CD4-positive, alpha-beta T cell treated with Interleukin-6 for 4 hours (primary cell): ENCODE measurements at regions not wholly inside any gene's neighbourhood (a gene's known extent, or its start where the extent isn't known, plus 50 kb on each side); places are given as distances from the start of the nearest gene placed in this dataset.
"Not testable (repeated sequence)": the region's sequence is repeated elsewhere in the genome, so short reads cannot be mapped to it uniquely, and the experiment has no call there.

ENCODE experiments used
- DNase-seq: peaks from one replicate; pipeline ENCODE4 v3.0.0-alpha.2; 2020; ENCODE audit warnings: mixed read lengths

DNA sequence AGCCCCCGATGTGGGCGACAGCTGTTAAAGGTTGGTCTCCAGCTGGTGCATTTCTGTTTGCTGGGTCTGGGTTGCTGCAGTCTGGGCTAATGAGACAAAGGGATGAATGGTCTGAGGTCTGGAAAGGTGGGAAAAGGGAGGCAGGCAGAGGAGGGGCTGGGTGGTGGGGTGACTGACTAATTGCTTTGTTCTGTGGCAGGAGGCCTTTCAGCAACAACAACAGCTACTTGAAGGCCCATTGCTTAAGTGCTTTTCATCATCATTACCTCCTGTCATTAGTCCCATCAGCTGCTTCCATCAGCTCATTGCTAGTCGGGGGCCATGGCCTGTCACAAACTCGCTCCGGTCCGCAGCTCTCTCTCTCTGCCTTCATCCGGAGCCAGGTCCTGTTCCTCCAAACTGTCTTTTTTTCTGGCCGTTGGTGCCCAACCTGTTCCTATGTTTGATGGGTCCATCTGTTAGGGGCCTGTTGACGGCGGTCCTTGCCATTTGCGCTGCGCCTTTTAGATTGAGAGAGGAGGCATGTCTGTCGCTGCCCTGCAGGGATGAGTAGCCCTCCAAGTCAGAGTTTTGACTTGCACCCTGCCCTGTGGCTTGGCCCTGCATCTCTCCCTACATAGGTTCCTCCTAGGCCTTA lies 105.6 kb upstream of the PLXNA2 start:
- DNase-seq = no peak

DNA sequence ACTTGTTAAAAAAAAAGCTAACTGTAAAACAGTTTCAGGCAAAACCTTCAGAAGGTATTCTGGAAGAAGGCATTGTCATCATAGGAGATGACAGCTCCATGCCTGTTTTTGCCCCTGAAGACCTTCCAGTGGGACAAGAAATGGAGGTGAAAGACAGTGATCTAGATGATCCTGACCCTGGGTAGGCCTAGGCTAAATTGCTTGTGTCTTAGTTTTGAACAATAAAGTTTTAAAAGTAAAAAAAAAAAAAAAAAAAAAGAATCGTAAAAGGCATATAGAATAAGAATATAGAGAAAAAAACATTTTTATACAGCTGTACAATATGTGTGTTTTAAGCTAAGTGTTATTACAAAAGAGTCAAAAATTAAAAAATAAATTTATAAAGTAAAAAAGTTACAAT lies 106.6 kb upstream of the PLXNA2 start:
- DNase-seq = no peak

- no peak for DNase-seq
Measured at GRCh38 chr1:208351838-208352237, 107.7 kb upstream of the PLXNA2 start.

DNA sequence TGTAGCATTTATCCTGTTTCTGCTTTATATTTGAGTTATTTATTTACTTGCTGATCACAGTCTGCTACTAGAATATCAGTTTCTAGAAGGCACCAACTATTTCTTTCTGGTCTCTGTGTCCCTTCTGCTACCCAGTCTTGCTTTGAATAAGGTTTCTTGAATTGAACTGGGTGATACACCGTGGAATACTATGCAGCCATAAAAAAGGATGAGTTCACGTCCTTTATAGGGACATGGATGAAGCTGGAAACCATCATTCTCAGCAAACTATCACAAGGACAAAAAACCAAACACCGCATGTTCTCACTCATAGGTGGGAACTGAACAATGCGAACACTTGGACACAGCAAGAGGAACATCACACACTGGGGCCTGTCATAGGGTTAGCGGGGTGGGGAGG lies 109.6 kb upstream of the PLXNA2 start:
- DNase-seq = not testable (repeated sequence)

GRCh38 chr1:208357644-208358507 lies 113.7 kb upstream of the PLXNA2 start:
- no peak for DNase-seq

GRCh38 chr1:208358651-208359050 lies 114.5 kb upstream of the PLXNA2 start:
- no peak for DNase-seq

DNA sequence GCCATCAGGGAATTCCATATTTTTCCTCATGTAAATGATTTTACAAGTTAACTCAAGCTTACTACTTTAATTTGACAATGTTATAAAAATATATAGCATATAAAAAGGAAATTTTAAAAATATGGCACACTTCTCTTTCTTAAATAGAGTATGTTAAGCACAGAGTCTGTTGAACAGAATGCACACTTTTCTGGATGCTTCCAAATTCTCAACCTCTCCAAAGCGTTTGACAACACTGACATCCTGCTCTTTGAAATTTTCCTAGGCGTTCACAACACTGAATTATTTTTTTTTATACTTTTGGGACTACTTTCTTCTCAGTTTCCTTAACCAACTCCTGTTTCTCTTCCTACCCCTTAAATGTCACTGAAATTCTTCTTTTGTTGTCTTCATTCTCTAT lies 117.8 kb upstream of the PLXNA2 start:
- no peak for DNase-seq

- DNase-seq = no peak
Measured at GRCh38 chr1:208366559-208366958, 122.4 kb upstream of the PLXNA2 start.

DNA sequence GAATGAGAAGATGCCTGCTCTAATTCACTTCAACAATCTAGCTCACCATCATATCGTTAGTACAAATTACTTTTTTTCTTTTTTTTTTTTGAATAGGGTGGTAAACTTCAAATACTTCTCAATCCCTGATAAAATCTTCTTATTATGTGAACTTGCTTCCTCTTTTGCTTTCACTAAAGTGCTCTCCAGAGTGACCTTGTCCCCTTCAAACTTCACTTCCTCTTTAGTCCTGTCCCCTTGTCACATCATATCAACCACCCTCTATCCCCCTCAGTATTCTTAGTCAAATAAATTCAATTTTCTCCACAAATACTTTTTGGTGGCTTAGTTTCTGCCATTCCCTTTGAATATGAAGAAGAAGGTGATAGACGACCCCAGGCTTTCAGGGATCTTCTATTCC lies 124.9 kb upstream of the PLXNA2 start:
- no peak for DNase-seq

GRCh38 chr1:208369658-208370057 lies 125.5 kb upstream of the PLXNA2 start:
- no peak for DNase-seq

- no peak for DNase-seq
Measured at GRCh38 chr1:208374391-208374941, 130.3 kb upstream of the PLXNA2 start.

- no peak for DNase-seq
Measured at GRCh38 chr1:208381481-208381880, 137.3 kb upstream of the PLXNA2 start.

- DNase-seq = no peak
Measured at GRCh38 chr1:208387908-208388811, 144.0 kb upstream of the PLXNA2 start.

DNA sequence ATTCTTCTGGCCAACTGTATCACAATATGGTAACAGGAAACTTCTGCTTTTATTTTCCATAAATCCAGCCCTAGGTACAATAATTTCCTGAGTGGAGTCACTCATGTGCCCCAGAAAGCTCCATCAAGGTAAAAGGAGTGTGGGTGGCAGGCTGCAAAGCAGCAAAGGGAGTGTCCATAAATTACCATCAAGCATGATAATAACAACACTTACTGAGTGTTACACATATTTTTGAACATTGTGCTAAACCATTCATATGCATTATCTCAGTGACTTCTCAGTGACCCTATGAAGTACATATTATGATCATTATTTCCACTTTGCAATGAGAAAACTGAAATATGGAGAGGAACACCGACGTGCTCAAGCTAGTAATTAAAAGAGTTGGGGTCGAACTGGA lies 149.2 kb upstream of the PLXNA2 start:
- no peak for DNase-seq

DNA sequence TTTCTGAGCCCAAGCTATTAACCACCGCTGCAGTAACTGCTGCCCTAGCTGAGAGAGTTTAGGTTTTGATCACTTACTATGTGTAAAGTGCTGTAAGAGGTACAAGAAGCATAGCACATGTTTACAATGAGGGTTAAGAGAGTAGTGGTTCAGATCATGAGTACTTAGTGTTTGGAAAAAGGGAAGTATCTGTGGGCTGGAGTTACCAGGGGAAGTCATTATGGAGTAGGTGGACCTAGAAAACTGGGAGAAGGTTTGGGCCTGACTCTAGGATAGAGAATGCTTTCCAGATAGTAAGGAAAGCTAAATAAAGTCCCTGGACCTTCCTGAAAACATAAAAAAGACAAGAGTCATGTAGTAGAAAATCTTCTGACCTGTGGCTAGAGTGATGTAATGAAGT lies 149.6 kb upstream of the PLXNA2 start:
- DNase-seq = no peak

DNA sequence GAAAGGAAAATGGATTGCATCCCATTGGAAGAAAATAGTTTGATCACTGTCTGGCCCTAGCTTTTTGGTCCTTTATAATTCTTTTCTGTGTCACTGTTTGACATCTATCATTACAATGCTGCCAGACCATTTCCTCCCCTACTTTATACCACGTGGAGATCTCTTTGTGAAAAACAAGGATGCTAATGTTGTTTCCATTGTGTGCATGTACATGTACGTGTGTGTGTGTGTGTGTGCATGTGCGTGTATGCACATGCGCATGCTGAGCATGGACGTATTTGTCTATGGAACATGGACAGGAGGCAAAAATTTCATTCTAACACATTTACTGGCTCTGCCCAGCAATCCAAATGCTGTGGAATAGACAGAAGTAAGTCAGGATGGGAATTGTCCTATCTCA lies 153.1 kb upstream of the PLXNA2 start:
- DNase-seq = no peak

GRCh38 chr1:208405014-208405413 lies 160.8 kb upstream of the PLXNA2 start:
- no peak for DNase-seq

DNA sequence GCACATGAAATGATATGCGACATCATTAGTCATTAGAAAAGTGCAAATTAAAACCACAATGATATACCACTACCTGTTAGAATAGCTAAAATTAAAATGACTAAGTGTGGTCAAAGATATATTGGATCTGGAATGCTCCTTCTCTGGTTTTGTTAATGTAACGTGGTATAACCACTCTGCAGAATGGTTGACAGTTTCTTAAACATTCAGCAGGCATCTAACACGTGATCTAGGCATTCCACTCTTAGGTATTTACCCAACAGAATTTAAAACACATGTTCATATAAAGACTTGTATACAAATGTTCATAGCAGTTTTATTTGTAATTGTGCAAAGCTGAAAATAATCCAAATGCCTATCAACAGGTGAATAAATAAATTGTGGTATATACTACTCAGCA lies 165.0 kb upstream of the PLXNA2 start:
- no peak for DNase-seq

- no peak for DNase-seq
Measured at GRCh38 chr1:208410409-208410808, 166.2 kb upstream of the PLXNA2 start.

DNA sequence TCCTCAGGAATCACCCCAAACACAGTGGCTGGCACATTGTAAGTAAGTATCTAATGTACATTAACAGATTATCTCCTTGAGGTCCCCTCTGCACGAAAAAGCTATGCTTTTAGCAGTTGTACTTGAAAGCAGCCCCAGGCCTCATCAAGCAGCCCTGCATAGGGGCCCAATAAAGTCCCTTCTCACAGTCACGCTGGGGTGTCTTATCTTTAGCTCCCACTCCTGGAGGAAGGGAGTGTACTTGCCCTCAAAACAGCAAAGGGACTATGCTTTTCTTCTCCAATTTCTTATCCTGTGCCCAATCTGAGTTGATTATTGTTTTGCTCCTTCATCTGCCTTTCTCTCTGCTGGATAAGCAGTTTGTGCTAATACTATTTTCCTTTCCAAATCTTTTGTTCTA lies 168.8 kb upstream of the PLXNA2 start:
- no peak for DNase-seq

DNA sequence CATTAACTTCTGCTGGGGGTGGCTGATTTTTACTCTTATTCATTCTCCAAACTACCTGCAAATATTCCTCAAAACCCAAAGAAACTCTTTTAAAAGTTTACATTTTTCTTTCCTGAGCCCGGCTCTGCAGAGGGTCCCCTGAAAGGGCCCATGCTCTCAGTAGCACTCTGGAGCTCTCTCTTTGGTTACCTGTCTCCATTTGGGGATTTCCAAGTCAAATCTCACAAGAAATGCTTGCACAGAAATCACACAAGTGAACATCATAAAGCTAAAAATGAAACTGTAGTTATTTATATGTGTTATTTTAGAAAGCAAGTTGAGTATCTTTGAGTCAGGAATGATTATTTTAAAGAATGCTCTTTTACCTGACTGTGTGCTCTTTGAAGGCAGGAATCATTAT lies 174.5 kb upstream of the PLXNA2 start:
- no peak for DNase-seq

GRCh38 chr1:208419746-208420420 lies 175.7 kb upstream of the PLXNA2 start:
- DNase-seq = no peak

DNA sequence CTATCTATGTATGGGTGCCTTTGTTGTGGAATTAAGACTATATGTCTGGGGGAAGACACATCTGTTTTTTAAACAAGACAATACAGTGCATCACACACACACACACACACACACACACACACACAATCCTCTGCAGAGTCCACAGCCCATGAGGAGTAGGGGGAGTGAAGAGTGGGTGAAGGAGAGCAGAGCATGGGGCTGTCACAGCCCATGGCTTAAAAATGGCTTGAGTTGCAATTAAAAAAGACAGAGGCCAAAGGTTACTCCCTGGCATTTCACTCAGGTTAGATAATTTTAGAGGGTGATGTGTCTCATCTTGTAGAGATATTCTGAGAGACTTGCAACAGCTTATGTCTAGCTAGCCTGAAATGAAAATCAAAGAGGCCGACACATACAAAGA lies 176.5 kb upstream of the PLXNA2 start:
- DNase-seq = no peak
